A673 (cell line): ENCODE measurements at regions not wholly inside any gene's neighbourhood (a gene's known extent, or its start where the extent isn't known, plus 50 kb on each side); places are given as distances from the start of the nearest gene placed in this dataset.

Experiments
- CTCF ChIP-seq: fragments of 300-800, 200-600 bp; sonication (generic); conservative IDR thresholded peaks from 2 replicates; pipeline ENCODE4 v1.5.1; 2017; ENCODE audit warnings: low read depth, mild to moderate bottlenecking, antibody characterized with exemption, low read length, moderate library complexity, mixed read lengths
- EZH2 ChIP-seq: fragments of 200-600 bp; sonication (generic); IDR thresholded peaks from 2 replicates; pipeline ENCODE4 v1.6.1; 2017; ENCODE audit warnings: borderline replicate concordance, low read depth, mild to moderate bottlenecking, mixed read lengths, antibody characterized with exemption, low read length; ENCODE audit not compliant: poor library complexity, severe bottlenecking

GRCh38 chr7:41459183-41459582 is 243.7 kb downstream of the INHBA start:
- TF ChIP-seq CTCF (no peak), EZH2 (no peak)
